H1 (cell line): ENCODE measurements at regions not wholly inside any gene's neighbourhood (a gene's known extent, or its start where the extent isn't known, plus 50 kb on each side); places are given as distances from the start of the nearest gene placed in this dataset.

Experiments used
- CTCF ChIA-PET: fragments of 300-600 bp; sonication (Branson Sonifier 250); formaldehyde crosslinking; loops from one replicate; lab custom pipeline; 2021; ENCODE audit not compliant: partially characterized antibody; lab: Charles Lee
- POLR2A ChIA-PET: fragments of 300-600 bp; sonication (Branson Sonifier 250); formaldehyde crosslinking; loops from one replicate; lab custom pipeline; 2021; ENCODE audit warnings: inconsistent platforms; ENCODE audit not compliant: partially characterized antibody; lab: Charles Lee
- DNase-seq, 2 experiments: peaks; one replicate each; pipeline versions ENCODE4 v3.0.0 to v3.0.0-alpha.2; 2010 to 2022; ENCODE audit warnings: low spot score in 2 of 2, low read depth in 1 of 2, mixed read lengths in 1 of 2
- FAIRE-seq: peaks from 2 replicates; lab custom pipeline; 2011; peaks lifted over from hg19 to GRCh38; lab: Jason Lieb, UNC
- H2AFZ ChIP-seq: 2 replicates; pipeline ENCODE4 v1.8.1; 2012; ENCODE audit warnings: low read length, inconsistent platforms
- H2AK5ac ChIP-seq: 2 replicates; pipeline ENCODE4 v1.6.1; 2013; ENCODE audit warnings: low read depth, low read length
- H2BK120ac ChIP-seq: replicated peaks from 2 replicates; pipeline ENCODE3; 2013; ENCODE audit warnings: low read depth, low read length, inconsistent platforms
- H2BK12ac ChIP-seq: 2 replicates; pipeline ENCODE4 v1.6.1; 2013; ENCODE audit warnings: low read depth, low read length
- H2BK15ac ChIP-seq: 2 replicates; pipeline ENCODE4 v1.6.1; 2013; ENCODE audit warnings: low read length
- H2BK20ac ChIP-seq: 2 replicates; pipeline ENCODE4 v1.6.1; 2013; ENCODE audit warnings: low read length
- H2BK5ac ChIP-seq: 2 replicates; pipeline ENCODE4 v1.6.1; 2013; ENCODE audit warnings: low read depth, low read length
- H3K14ac ChIP-seq: 2 replicates; pipeline ENCODE4 v1.6.1; 2013; ENCODE audit warnings: inconsistent platforms; ENCODE audit not compliant: insufficient read length
- H3K18ac ChIP-seq: 2 replicates; pipeline ENCODE4 v1.6.1; 2013; ENCODE audit warnings: low read length; ENCODE audit errors: extremely low read depth
- H3K23ac ChIP-seq: 2 replicates; pipeline ENCODE4 v1.6.1; 2013; ENCODE audit warnings: inconsistent platforms; ENCODE audit not compliant: insufficient read length
- H3K23me2 ChIP-seq: 2 replicates; pipeline ENCODE4 v1.6.1; 2013; ENCODE audit warnings: low read depth, low read length
- H3K27ac ChIP-seq: 2 replicates; pipeline ENCODE4 v1.6.1; 2011; ENCODE audit warnings: low read depth, low read length, inconsistent platforms
- H3K27me3 ChIP-seq, 4 experiments: replicated peaks in 1 of 4; 1 replicate in 1 of 4; 2 replicates in 3 of 4; pipeline versions ENCODE4 v1.6.1 to v1.8.1; 2011 to 2013; ENCODE audit warnings: low read length in 3 of 4, mild to moderate bottlenecking in 3 of 4, inconsistent platforms in 2 of 4, mixed read lengths in 2 of 4, moderate library complexity in 1 of 4; ENCODE audit not compliant: control insufficient read depth in 3 of 4, insufficient read depth in 3 of 4; ENCODE audit errors: extremely low read depth in 1 of 4
- H3K36me3 ChIP-seq, 4 experiments: 2 replicates each; pipeline versions ENCODE4 v1.6.1 to v1.8.1; 2011 to 2013; ENCODE audit warnings: mild to moderate bottlenecking in 4 of 4, low read length in 3 of 4, moderate library complexity in 2 of 4, control low read depth in 1 of 4, inconsistent platforms in 1 of 4; ENCODE audit not compliant: insufficient read depth in 4 of 4, control insufficient read depth in 2 of 4
- H3K4ac ChIP-seq: replicated peaks from 2 replicates; pipeline ENCODE3; 2013; ENCODE audit warnings: low read length, low read depth, mixed read lengths, inconsistent platforms; ENCODE audit not compliant: insufficient read length
- H3K4me1 ChIP-seq, 4 experiments: replicated peaks in 1 of 4; 1 replicate in 1 of 4; 2 replicates in 3 of 4; pipeline versions ENCODE4 v1.6.1 to v1.8.1; 2011 to 2013; ENCODE audit warnings: low read length in 3 of 4, inconsistent platforms in 2 of 4, mixed read lengths in 1 of 4; ENCODE audit not compliant: insufficient read depth in 4 of 4, control insufficient read depth in 3 of 4
- H3K4me2 ChIP-seq, 2 experiments: 2 replicates each; pipeline versions ENCODE4 v1.6.1 to v1.8.1; 2011 to 2013; ENCODE audit warnings: low read depth in 2 of 2, low read length in 2 of 2, control low read depth in 1 of 2, inconsistent platforms in 1 of 2, mild to moderate bottlenecking in 1 of 2; ENCODE audit not compliant: insufficient read depth in 1 of 2
- H3K4me3 ChIP-seq, 4 experiments: fragments of 200-600, 300-600 bp in 1 of 4; sonication (generic), shearing (Covaris generic), sonication (Bioruptor Twin) in 1 of 4; 2 replicates each; pipeline versions ENCODE4 v1.5.1 to v1.8.1; 2011 to 2016; ENCODE audit warnings: low read length in 4 of 4, low read depth in 3 of 4, control low read depth in 2 of 4, inconsistent platforms in 2 of 4, mild to moderate bottlenecking in 2 of 4, mixed read lengths in 1 of 4, moderate library complexity in 1 of 4; ENCODE audit not compliant: insufficient read depth in 2 of 4; ENCODE audit errors: extremely low read depth in 1 of 4
- H3K56ac ChIP-seq: replicated peaks from 2 replicates; pipeline ENCODE3; 2013; ENCODE audit warnings: low read depth, mild to moderate bottlenecking, mixed read lengths, low read length, inconsistent platforms; ENCODE audit not compliant: insufficient read length
- H3K79me1 ChIP-seq: 2 replicates; pipeline ENCODE4 v1.6.1; 2013; ENCODE audit warnings: low read depth, low read length, control low read depth
- H3K79me2 ChIP-seq, 2 experiments: 2 replicates each; pipeline versions ENCODE4 v1.6.1 to v1.8.1; 2012 to 2013; ENCODE audit warnings: low read length in 2 of 2, mild to moderate bottlenecking in 2 of 2, inconsistent platforms in 1 of 2; ENCODE audit not compliant: insufficient read depth in 2 of 2, control insufficient read depth in 1 of 2
- H3K9ac ChIP-seq, 4 experiments: replicated peaks in 1 of 4; 1 replicate in 1 of 4; 2 replicates in 3 of 4; pipeline versions ENCODE4 v1.6.1 to v1.8.1; 2011 to 2013; ENCODE audit warnings: low read depth in 3 of 4, low read length in 3 of 4, control low read depth in 2 of 4, mild to moderate bottlenecking in 2 of 4, moderate library complexity in 2 of 4, inconsistent platforms in 1 of 4; ENCODE audit errors: extremely low read depth in 1 of 4
- H3K9me3 ChIP-seq, 2 experiments: 2 replicates each; pipeline versions ENCODE4 v1.6.1 to v1.8.1; 2012 to 2013; ENCODE audit warnings: mild to moderate bottlenecking in 2 of 2, moderate library complexity in 2 of 2, control low read depth in 1 of 2, inconsistent platforms in 1 of 2, low read depth in 1 of 2, low read length in 1 of 2, mixed read lengths in 1 of 2; ENCODE audit not compliant: insufficient read depth in 2 of 2
- H4K20me1 ChIP-seq, 2 experiments: replicated peaks in 1 of 2; 2 replicates each; pipeline versions ENCODE3 to v1.8.1; 2011 to 2013; ENCODE audit warnings: inconsistent platforms in 2 of 2, low read length in 2 of 2, mild to moderate bottlenecking in 1 of 2; ENCODE audit not compliant: insufficient read depth in 2 of 2, control insufficient read depth in 1 of 2
- H4K5ac ChIP-seq: 2 replicates; pipeline ENCODE4 v1.6.1; 2013; ENCODE audit warnings: low read length, low read depth, mixed read lengths, inconsistent platforms; ENCODE audit not compliant: insufficient read length
- H4K8ac ChIP-seq: 2 replicates; pipeline ENCODE4 v1.8.0; 2013; ENCODE audit warnings: mild to moderate bottlenecking, moderate library complexity, low read length, inconsistent platforms; ENCODE audit not compliant: insufficient read depth; ENCODE audit errors: extremely low read depth
- H4K91ac ChIP-seq: replicated peaks from 2 replicates; pipeline ENCODE3; 2013; ENCODE audit warnings: low read length, mixed read lengths, inconsistent platforms; ENCODE audit not compliant: insufficient read length
- CHD2 ChIP-seq: IDR thresholded peaks from 2 replicates; pipeline ENCODE4 v1.6.1; 2012; ENCODE audit warnings: low read length, improper control_type of control experiment
- CREB1 ChIP-seq: IDR thresholded peaks from 2 replicates; pipeline ENCODE4 v1.6.1; 2012; ENCODE audit warnings: inconsistent platforms
- JUN ChIP-seq: IDR thresholded peaks from 2 replicates; pipeline ENCODE4 v1.6.1; 2011; ENCODE audit warnings: low read depth, mild to moderate bottlenecking, improper control_type of control experiment, low read length
- NRF1 ChIP-seq: IDR thresholded peaks from 2 replicates; pipeline ENCODE4 v1.6.1; 2011; ENCODE audit warnings: mild to moderate bottlenecking, low read depth, low read length, improper control_type of control experiment
- POLR2A ChIP-seq, 2 experiments: IDR thresholded peaks; 1 replicate in 1 of 2; 2 replicates in 1 of 2; pipeline ENCODE4 v1.6.1; 2011; ENCODE audit warnings: low read depth in 2 of 2, low read length in 2 of 2, mild to moderate bottlenecking in 2 of 2; ENCODE audit errors: control extremely low read depth in 1 of 2
- RAD21 ChIP-seq, 2 experiments: IDR thresholded peaks in 1 of 2; conservative IDR thresholded peaks in 1 of 2; 2 replicates each; pipeline ENCODE4 v1.6.1; 2011; ENCODE audit warnings: low read depth in 2 of 2, low read length in 2 of 2, improper control_type of control experiment in 1 of 2, inconsistent platforms in 1 of 2, mild to moderate bottlenecking in 1 of 2, moderate library complexity in 1 of 2
- RFX5 ChIP-seq: IDR thresholded peaks from 2 replicates; pipeline ENCODE4 v1.6.1; 2011; ENCODE audit warnings: low read depth, low read length, improper control_type of control experiment, borderline replicate concordance
- RXRA ChIP-seq: IDR thresholded peaks from 2 replicates; pipeline ENCODE4 v1.6.1; 2011; ENCODE audit warnings: low read depth, mild to moderate bottlenecking, low read length, moderate library complexity; ENCODE audit not compliant: insufficient read depth
- TCF12 ChIP-seq: IDR thresholded peaks from 2 replicates; pipeline ENCODE4 v1.6.1; 2011; ENCODE audit warnings: low read depth, mild to moderate bottlenecking, low read length
- WGBS, 2 experiments: shearing (Covaris generic) in 1 of 2; methylation state at CpG; one replicate each; pipeline versions ENCODE4 v1.1.6 to v1.1.7; 2013 to 2015; ENCODE audit warnings: low lambda C conversion rate in 2 of 2, mixed read lengths in 2 of 2, inconsistent platforms in 1 of 2, low coverage in 1 of 2, missing lambda C conversion rate in 1 of 2; ENCODE audit not compliant: insufficient replicate concordance in 2 of 2, insufficient coverage in 1 of 2, insufficient read length in 1 of 2; ENCODE audit errors: extremely low coverage in 1 of 2, missing lambda C conversion rate in 1 of 2; 5-methylcytosine and 5-hydroxymethylcytosine counted together

DNA sequence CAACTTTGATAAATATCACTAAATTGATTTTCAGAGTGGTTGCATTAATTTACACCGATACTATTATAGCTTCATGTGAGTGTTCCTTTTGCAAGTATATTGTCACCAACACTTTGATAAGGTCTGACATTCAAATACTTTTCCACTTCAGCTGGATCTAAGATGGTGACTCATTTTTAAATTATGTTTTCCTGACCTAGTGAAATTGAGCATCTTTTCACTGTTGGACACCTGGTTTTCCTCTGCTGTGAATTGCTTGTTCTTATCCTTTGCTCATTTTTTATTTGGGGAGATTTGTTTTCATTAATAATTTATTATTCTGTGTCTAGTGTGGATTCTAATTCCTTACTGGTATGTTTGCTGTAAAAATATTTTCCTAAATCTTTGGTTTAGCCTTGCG lies 85.2 kb upstream of the PRDM1 start:
- Histone ChIP-seq H3K27me3 (peaks cover 9 to 26% (median 17%) of the 10 kb centered on the region in 4 experiments), H4K20me1 (no peaks in the 10 kb centered on the region), H2BK5ac (no peak overlapping the region), H3K4me3 (no peak overlapping the region), H3K4me2 (no peak overlapping the region), H3K79me1 (no peaks in the 10 kb centered on the region), H3K4ac (no peak overlapping the region), H2AFZ (no peak overlapping the region), H3K27ac (no peak overlapping the region), H2AK5ac (no peak overlapping the region), H3K36me3 (no peaks in the 10 kb centered on the region), H3K23ac (no peak overlapping the region), H3K9me3 (no peaks in the 10 kb centered on the region), H4K5ac (no peak overlapping the region), H3K9ac (no peak overlapping the region), H3K23me2 (no peaks in the 10 kb centered on the region), H3K79me2 (no peaks in the 10 kb centered on the region), H3K18ac (no peak overlapping the region), H2BK120ac (no peak overlapping the region), H4K8ac (no peak overlapping the region), H3K14ac (no peak overlapping the region), H2BK20ac (no peak overlapping the region), H2BK12ac (no peak overlapping the region), H4K91ac (no peak overlapping the region), H3K4me1 (peaks cover 2 to 16% (median 8%) of the 10 kb centered on the region in 4 experiments; a peak in 6 of 7 replicates), H3K56ac (no peak overlapping the region), H2BK15ac (no peak overlapping the region)
- ChIA-PET POLR2A (no interaction called here), CTCF (no interaction called here)
- WGBS, 2 experiments: 91% methylated on average over 2 of the region's 2 CpGs; no CpG with 5 or more reads in 1 of the 2 experiments
- TF ChIP-seq RFX5: no peak
- TF ChIP-seq CHD2: no peak
- TF ChIP-seq TCF12: no peak
- TF ChIP-seq JUN: no peak
- no peak for TF ChIP-seq RAD21 (IDR thresholded peaks at IDR 0.05 in 1 of 2, conservative IDR thresholded peaks at IDR 0.05 in 1 of 2; ENCODE audit: low read depth in 2 of 2, low read length in 2 of 2)
- TF ChIP-seq NRF1: no peak
- no peak for TF ChIP-seq CREB1
- TF ChIP-seq POLR2A (IDR thresholded peaks at IDR 0.05; ENCODE audit: control extremely low read depth in 1 of 2, low read depth in 2 of 2, low read length in 2 of 2): no peak
- no peak for TF ChIP-seq RXRA
- FAIRE-seq (no peak), DNase-seq (no peak)
